B cell (primary cell): ENCODE measurements at regions not wholly inside any gene's neighbourhood (a gene's known extent, or its start where the extent isn't known, plus 50 kb on each side); places are given as distances from the start of the nearest gene placed in this dataset.

Experiments used
- ATAC-seq: fragments of 200-7000 bp; cut with Tn5 transposase; one replicate; pipeline ENCODE4 v1.10.0; 2021; ENCODE audit warnings: low read depth, mild to moderate bottlenecking, moderate number of reproducible peaks, moderate library complexity
- CTCF ChIA-PET: fragments of 350-600 bp; sonication (Branson Sonifier 250); formaldehyde crosslinking; loops from one replicate; lab custom pipeline; 2021; ENCODE audit warnings: antibody characterized with exemption, inconsistent platforms; lab: Charles Lee
- POLR2A ChIA-PET: fragments of 350-600 bp; sonication (Branson Sonifier 250); formaldehyde crosslinking; loops from one replicate; lab custom pipeline; 2021; ENCODE audit warnings: antibody characterized with exemption; lab: Charles Lee
- DNase-seq: peaks from one replicate; pipeline ENCODE4 v3.0.0; 2013
- H2AFZ ChIP-seq: 2 replicates; pipeline ENCODE4 v1.6.1; 2012; ENCODE audit warnings: mild to moderate bottlenecking, low read depth, low read length; ENCODE audit not compliant: insufficient read depth, poor library complexity, severe bottlenecking
- H3K27ac ChIP-seq, 2 donors: 1 replicate in 1 of 2; 2 replicates in 1 of 2; pipeline ENCODE4 v1.5.1; 2012 to 2013; ENCODE audit warnings: low read length in 2 of 2, mild to moderate bottlenecking in 2 of 2, moderate library complexity in 1 of 2
- H3K27me3 ChIP-seq, 4 experiments: fragments of 200-600 bp in 1 of 4; sonication (generic) in 1 of 4; replicated peaks in 1 of 4; 1 replicate in 2 of 4; 2 replicates in 2 of 4; pipeline versions ENCODE4 v1.6.1 to v1.7.0; 2013 to 2016; ENCODE audit warnings: low read length in 3 of 4, mild to moderate bottlenecking in 2 of 4, mixed read lengths in 1 of 4, moderate library complexity in 1 of 4; ENCODE audit not compliant: insufficient read depth in 4 of 4, control insufficient read depth in 3 of 4; ENCODE audit errors: control extremely low read depth in 1 of 4
- H3K36me3 ChIP-seq, 2 experiments: replicated peaks in 1 of 2; 1 replicate in 1 of 2; 2 replicates in 1 of 2; pipeline versions ENCODE4 v1.6.1 to v1.7.1; 2013; ENCODE audit warnings: low read length in 1 of 2; ENCODE audit not compliant: insufficient read depth in 2 of 2, control insufficient read depth in 1 of 2; ENCODE audit errors: control extremely low read depth in 1 of 2, extremely low read depth in 1 of 2
- H3K4me1 ChIP-seq, 2 donors: fragments of 200-600 bp in 1 of 2; sonication (generic) in 1 of 2; 1 replicate in 1 of 2; 2 replicates in 1 of 2; pipeline versions ENCODE4 v1.5.1 to v1.6.1; 2013 to 2017; ENCODE audit warnings: low read length in 2 of 2; ENCODE audit not compliant: control insufficient read depth in 2 of 2, insufficient read depth in 2 of 2
- H3K4me2 ChIP-seq: replicated peaks from 2 replicates; pipeline ENCODE3; 2012; ENCODE audit warnings: mild to moderate bottlenecking, low read depth, low read length; ENCODE audit not compliant: poor library complexity, severe bottlenecking
- H3K4me3 ChIP-seq, 5 experiments: fragments of 200-600 bp in 1 of 5; sonication (generic) in 1 of 5; 1 replicate in 3 of 5; 2 replicates in 2 of 5; pipeline versions ENCODE4 v1.5.1 to v1.7.0; 2011 to 2016; ENCODE audit warnings: low read length in 4 of 5, mild to moderate bottlenecking in 4 of 5, low read depth in 2 of 5, control low read depth in 1 of 5, moderate library complexity in 1 of 5; ENCODE audit not compliant: insufficient read depth in 1 of 5; ENCODE audit errors: control extremely low read depth in 1 of 5, extremely low read depth in 1 of 5
- H3K79me2 ChIP-seq: fragments of 200-600 bp; sonication (generic); one replicate; pipeline ENCODE4 v1.6.0; 2016; ENCODE audit warnings: low read length; ENCODE audit not compliant: control insufficient read depth, insufficient read depth
- H3K9ac ChIP-seq: fragments of 200-600 bp; sonication (generic); 2 replicates; pipeline ENCODE4 v1.6.1; 2017; ENCODE audit warnings: mild to moderate bottlenecking, low read length, moderate library complexity
- H3K9me3 ChIP-seq, 3 donors: one replicate each; pipeline versions ENCODE4 v1.6.1 to v1.7.1; 2013; ENCODE audit warnings: low read length in 2 of 3; ENCODE audit not compliant: control insufficient read depth in 2 of 3, insufficient read depth in 1 of 3; ENCODE audit errors: control extremely low read depth in 1 of 3
- H4K20me1 ChIP-seq: 2 replicates; pipeline ENCODE4 v1.6.0; 2012; ENCODE audit warnings: mild to moderate bottlenecking, low read length; ENCODE audit not compliant: insufficient read depth, control insufficient read depth, poor library complexity, severe bottlenecking
- H3K27ac Mint-ChIP-seq: one replicate; pipeline ENCODE4 v1.8.0; 2021; ENCODE audit warnings: mixed read lengths
- H3K27me3 Mint-ChIP-seq: one replicate; pipeline ENCODE4 v1.8.0; 2021; ENCODE audit warnings: mixed read lengths
- H3K4me1 Mint-ChIP-seq: one replicate; pipeline ENCODE4 v1.8.0; 2021; ENCODE audit warnings: mixed read lengths
- H3K4me3 Mint-ChIP-seq: one replicate; pipeline ENCODE4 v1.8.0; 2021; ENCODE audit warnings: mixed read lengths
- H3K9me3 Mint-ChIP-seq: one replicate; pipeline ENCODE4 v1.8.0; 2022; ENCODE audit warnings: mixed read lengths; ENCODE audit not compliant: insufficient read depth
- EZH2 ChIP-seq: IDR thresholded peaks from 2 replicates; pipeline ENCODE4 v1.6.1; 2012; ENCODE audit warnings: borderline replicate concordance, low read depth, mild to moderate bottlenecking, moderate library complexity, low read length; ENCODE audit not compliant: insufficient read depth, poor library complexity, severe bottlenecking
- WGBS: methylation state at CpG from one replicate; pipeline ENCODE4 v1.1.5; 2013; ENCODE audit warnings: missing lambda C conversion rate; ENCODE audit not compliant: insufficient coverage; 5-methylcytosine and 5-hydroxymethylcytosine counted together
- intact Hi-C: fragments of 100-400 bp; cut with micrococcal nuclease; formaldehyde crosslinking; loops from one replicate; pipeline ENCODE4 v1.10.0; 2022
- TF ChIP-seq, protein P1 (sequence below): fragments of 200-600 bp; IDR thresholded peaks from one replicate; pipeline ENCODE4 v1.8.0; 2022; ENCODE audit warnings: antibody characterized with exemption, mild to moderate bottlenecking

DNA sequence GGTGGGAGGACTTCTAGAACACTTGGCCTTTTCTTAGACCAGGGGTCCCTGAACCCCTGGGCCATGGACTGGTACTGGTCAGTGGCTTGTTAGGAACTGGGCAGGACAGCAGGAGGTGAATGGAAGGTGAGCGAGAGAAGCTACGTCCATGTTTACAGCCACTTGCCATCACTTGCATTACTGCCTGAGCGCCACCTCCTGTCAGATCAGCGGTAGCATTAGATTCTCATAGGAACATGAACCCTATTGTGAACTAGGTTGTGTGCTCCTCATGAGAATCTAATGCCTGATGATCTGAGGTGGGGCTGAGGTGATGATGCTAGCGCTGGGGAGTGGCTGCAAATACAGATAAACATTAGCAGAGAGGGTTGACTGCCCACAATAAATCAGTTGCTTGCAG, 100.9 kb upstream of the IGFBP7 start:
- Mint-ChIP-seq H3K4me3 (no peak overlapping the region), H3K27ac (no peak overlapping the region), H3K27me3 (no peaks in the 10 kb centered on the region), H3K9me3 (peaks cover 2% of the 10 kb centered on the region), H3K4me1 (no peaks in the 10 kb centered on the region)
- H4K20me1 ChIP-seq, result no peaks in the 10 kb centered on the region
- no peak overlapping the region for H3K9ac ChIP-seq
- WGBS, result 80% methylated on average over 4 of the region's 5 CpGs
- H3K4me1 ChIP-seq, result no peaks in the 10 kb centered on the region
- H3K4me3 ChIP-seq, result no peak overlapping the region
- ATAC-seq, result no peak
- TF ChIP-seq, protein P1, sequence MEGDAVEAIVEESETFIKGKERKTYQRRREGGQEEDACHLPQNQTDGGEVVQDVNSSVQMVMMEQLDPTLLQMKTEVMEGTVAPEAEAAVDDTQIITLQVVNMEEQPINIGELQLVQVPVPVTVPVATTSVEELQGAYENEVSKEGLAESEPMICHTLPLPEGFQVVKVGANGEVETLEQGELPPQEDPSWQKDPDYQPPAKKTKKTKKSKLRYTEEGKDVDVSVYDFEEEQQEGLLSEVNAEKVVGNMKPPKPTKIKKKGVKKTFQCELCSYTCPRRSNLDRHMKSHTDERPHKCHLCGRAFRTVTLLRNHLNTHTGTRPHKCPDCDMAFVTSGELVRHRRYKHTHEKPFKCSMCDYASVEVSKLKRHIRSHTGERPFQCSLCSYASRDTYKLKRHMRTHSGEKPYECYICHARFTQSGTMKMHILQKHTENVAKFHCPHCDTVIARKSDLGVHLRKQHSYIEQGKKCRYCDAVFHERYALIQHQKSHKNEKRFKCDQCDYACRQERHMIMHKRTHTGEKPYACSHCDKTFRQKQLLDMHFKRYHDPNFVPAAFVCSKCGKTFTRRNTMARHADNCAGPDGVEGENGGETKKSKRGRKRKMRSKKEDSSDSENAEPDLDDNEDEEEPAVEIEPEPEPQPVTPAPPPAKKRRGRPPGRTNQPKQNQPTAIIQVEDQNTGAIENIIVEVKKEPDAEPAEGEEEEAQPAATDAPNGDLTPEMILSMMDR, result no peak
- no peak for TF ChIP-seq EZH2
- intact Hi-C loops, result no loop called here
- no peak overlapping the region for H3K4me2 ChIP-seq
- H3K9me3 ChIP-seq, result no peaks in the 10 kb centered on the region
- POLR2A ChIA-PET, result no interaction called here
- H3K27me3 ChIP-seq, result no peaks in the 10 kb centered on the region
- H3K79me2 ChIP-seq, result no peaks in the 10 kb centered on the region
- no peaks in the 10 kb centered on the region for H3K36me3 ChIP-seq
- H2AFZ ChIP-seq, result no peak overlapping the region
- H3K27ac ChIP-seq, result no peak overlapping the region
- CTCF ChIA-PET, result no interaction called here
- DNase-seq, result no peak

DNA sequence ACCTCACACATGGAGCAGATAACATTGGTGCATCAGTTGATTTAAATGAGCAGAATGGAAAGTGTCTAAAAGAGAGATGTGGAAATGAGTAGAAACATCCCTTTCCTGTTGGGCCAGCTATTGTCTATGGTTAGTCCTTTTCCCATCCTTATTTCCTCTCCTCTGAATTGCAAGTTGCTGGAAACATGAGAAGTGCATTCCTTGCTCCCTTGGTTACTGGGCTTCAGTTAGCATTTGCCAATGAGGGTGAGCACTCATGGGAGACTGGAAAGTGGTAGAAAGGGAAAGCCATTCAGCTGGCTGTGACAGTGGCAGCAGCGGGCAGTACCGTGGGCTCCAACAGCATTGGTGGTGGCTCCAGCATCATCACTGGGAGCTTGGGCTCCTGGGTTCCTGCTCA, 96.0 kb upstream of the IGFBP7 start:
- Mint-ChIP-seq H3K27me3 (no peaks in the 10 kb centered on the region), H3K4me3 (no peak overlapping the region), H3K27ac (no peak overlapping the region), H3K9me3 (peaks cover 2% of the 10 kb centered on the region), H3K4me1 (no peaks in the 10 kb centered on the region)
- DNase-seq (no peak), ATAC-seq (no peak)
- no peak for TF ChIP-seq EZH2
- TF ChIP-seq, protein P1, result no peak
- CTCF ChIA-PET, result no interaction called here
- no peak overlapping the region for H3K27ac ChIP-seq
- H3K36me3 ChIP-seq, result no peaks in the 10 kb centered on the region
- H3K79me2 ChIP-seq, result no peaks in the 10 kb centered on the region
- no peaks in the 10 kb centered on the region for H3K9me3 ChIP-seq
- H3K4me1 ChIP-seq, result no peaks in the 10 kb centered on the region
- intact Hi-C loops, result no loop called here
- POLR2A ChIA-PET, result no interaction called here
- no peak overlapping the region for H2AFZ ChIP-seq
- WGBS, result 58% methylated on average over 2 of the region's 2 CpGs
- H3K9ac ChIP-seq, result no peak overlapping the region
- no peak overlapping the region for H3K4me3 ChIP-seq
- no peaks in the 10 kb centered on the region for H3K27me3 ChIP-seq
- H3K4me2 ChIP-seq, result no peak overlapping the region
- no peaks in the 10 kb centered on the region for H4K20me1 ChIP-seq
